ENCODE measurements at regions not wholly inside any gene's neighbourhood (a gene's known extent, or its start where the extent isn't known, plus 50 kb on each side); places are given as distances from the start of the nearest gene placed in this dataset.

DNA sequence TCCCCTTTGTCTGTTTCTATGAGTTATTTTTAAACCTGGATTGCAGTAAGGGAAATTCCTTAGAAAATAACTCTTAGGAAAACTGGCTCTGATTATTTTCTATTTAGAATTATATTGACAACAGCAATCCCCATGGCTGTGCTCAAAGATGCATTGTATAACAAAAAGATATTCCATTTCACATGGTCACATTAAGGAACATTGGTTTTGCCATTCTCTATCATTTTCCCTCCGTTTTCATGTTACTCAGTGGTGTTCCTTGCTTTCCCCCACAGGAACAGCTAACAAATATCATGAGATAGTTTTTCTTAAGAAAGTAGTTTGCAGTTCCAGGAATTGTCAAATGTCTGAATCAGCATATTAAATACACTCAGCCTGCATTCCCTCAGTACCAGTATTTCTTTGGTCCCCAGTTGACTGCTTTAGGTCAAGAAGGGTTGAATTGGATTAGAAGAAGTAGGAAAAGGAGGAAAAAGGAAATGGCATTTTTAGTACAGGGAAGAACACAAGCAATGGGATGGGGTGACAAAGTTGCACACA, 436.7 kb downstream of the TNS3 start:
- no peak for DNase-seq

DNA sequence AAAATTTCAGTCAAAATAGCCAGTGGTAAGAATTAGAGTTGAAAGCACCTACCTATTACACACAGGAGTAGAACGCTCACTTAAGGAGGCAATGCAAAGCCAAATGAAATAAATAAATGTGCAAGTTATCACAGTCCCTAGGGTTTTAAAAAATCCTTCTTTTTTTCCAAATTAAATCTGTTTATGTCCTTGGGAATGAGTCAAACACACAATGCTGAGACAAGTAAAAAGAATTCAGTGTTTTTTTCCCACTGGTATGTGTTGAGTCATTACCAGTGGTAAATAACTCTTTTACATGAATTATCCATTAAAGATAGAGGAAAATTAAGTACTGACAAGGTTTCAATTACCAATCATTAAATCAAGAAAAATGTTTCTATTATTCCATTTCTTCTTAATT, 438.6 kb downstream of the TNS3 start:
- DNase-seq = no peak

DNA sequence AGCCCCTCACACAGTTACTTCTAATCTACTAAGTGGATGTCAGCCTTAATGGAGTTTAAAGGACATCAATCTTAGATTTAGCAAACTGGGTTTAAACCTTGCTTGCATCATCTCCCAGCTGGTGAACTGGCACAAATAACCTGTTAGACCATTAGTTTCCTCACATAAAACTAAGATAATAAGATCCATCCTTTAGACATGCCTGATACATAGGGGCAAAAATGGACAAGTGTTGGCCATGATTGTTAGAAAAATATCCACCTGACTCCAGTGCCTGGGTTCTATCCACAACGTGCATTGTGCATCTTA, 439.1 kb downstream of the TNS3 start:
- DNase-seq = no peak

DNA sequence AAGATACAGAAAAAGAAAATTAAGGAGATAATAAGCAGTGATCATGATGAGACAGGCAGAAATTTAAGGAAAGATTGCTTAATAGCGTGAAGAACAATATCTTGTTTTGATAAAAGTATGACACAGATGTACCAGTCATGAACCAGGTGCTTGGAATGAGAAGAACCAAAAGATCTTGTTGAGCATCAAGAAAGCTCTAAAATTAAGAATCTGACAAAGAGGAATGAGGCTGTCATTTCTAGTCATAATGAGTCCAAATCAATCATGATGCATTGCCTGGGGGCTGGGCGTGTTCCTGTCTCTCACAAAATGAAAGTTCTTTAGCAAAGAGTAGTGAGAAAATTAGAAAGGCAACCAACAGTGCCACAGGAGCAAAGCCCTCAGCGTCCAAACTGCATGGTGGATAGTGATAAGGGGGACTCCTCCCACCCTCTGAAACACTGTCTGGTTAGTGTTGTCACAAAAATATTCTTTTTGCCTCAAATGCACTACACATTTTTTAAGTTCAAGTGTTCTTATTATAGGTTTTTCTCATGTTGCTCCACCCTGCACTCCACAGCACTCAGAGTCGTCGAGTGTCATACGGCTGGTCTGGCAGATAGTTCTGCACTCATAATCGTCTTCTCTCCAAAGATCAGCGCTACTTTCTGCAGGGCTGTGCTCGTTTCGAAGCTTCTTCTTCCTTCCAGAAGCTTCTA, 439.6 kb downstream of the TNS3 start:
- DNase-seq = no peak

DNA sequence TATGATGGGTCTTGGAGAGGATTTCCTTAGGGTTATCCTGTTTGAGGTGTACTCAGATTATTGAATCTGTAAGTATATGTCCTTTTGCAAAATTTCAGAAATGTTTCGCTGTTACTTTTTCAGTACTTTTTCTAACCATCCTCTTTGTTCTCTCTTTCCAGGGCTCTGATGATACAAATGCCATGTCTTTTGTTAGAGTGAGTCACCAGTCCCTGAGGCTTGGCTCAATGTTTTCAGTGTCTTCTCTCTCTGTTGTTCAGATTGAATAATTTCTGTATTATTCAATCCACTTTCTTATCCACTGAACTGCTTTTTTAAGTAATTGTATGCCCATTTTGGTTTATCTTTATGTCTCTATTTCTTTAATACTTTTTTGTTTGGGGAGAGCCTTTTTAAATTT, 449.4 kb downstream of the TNS3 start:
- DNase-seq = no peak

DNA sequence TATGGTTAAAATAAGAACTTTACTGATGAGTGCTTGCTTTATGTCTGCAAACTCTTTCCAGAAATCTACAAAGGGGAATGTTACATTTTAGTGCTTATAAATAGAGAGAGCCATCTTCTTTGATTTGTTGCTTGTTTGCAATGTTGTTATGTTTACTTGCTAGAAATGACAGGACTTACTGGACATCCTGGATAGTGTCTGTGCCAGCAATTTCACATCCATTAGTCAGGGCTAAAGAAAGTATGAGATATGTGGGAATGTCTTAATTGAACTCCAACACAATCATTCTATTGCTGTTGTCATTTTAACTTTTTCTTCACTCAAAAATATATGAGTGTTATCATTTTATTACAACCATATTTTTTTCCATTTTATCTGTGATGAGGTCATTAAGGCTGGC, 453.2 kb downstream of the TNS3 start:
- no peak for DNase-seq

DNA sequence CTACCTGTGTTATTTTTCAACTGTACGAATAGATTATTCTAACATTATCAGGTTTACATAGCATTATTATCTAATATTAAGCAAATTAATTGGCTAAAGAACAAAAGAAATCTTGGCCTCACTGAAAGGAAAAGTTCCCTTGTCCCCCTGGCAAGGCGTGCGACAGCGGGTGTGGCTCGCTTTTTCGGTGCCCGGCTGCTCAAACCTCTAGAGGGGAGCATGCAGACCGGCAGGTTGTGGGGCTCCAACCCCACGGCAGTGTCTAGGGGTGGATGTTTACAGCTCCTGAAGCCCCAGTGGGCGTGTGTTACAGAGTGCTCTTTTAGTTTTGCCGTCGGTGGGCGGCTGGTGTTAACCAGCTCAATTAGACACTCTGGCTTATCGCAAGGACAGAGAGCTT, 456.4 kb downstream of the TNS3 start:
- no peak for DNase-seq

DNA sequence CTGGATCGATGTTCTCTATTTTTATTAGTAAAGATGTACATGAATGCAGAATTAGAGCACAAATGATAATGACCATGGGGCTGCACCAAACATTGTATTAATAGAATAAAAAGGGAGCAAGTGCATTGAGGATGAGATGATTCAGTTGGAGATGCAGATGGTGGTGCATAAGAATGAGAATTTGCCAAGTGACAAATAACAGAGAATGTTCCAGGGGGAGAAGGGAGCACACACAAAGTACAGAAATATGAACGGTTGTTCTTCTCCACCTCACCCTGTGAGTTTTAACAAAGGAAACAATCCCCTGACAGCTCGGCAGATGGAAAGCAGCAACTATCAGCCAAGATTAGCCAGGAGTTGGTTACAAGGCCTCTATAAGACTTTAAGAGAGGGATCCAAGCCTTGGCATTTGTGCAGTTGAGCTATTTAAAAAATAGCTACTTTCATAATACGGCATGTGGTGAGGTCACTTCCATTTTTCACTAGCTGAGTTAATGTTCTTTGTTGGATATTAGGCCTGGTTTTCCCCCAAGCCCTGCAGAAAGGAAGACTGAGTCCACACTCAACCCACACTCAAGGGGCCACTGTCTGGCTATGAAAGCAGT, 462.5 kb downstream of the TNS3 start:
- DNase-seq = no peak

DNA sequence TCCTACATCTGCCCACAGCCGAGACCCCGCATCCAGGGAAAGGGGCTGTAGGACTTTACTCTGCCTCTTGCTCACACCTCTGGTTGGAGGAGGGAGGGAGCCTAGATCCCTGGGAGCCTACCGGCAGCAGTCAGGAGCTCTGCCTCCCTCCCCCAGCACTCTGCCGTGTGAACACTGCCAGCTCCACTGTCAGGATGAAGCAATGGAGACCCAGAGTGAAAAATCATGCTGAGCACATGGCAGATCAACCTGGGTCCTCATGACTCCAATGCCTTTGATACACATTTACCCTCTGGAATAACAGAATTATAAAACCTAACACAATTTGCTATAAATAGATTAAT, 477.7 kb downstream of the TNS3 start:
- no peak for DNase-seq

DNA sequence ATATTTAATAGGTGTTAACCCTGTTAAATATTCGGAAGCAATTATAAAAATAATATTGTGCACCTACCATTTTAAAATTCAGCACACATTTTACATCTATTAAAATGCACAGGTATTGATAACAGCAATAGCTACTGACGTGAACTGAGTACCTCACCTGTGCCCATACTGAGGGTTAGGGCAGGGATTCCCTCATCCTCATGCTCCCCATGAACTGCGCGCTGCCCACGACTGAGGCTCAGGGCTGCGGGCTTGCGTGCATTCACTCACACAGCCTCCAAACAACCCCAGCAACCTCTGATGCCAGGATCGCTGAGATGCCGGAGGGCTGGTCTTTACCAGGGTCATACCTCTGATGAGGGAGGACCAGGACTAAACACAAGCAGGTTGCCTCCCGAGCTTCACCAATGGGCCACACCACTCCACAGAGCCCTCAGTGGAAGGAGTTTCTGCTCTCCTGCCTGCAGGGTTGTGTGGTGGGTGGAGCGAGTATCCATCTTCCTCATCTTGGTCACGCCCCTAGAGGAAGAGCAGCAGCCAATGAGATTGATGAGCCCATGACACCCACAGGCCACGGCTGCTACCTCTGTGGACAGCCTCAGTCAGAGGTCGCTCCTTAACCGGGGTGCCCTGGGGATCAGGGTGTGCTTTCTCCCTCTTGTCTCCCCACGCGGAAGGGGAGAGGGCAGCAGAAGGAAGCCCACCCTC, 478.3 kb downstream of the TNS3 start:
- no peak for DNase-seq

DNA sequence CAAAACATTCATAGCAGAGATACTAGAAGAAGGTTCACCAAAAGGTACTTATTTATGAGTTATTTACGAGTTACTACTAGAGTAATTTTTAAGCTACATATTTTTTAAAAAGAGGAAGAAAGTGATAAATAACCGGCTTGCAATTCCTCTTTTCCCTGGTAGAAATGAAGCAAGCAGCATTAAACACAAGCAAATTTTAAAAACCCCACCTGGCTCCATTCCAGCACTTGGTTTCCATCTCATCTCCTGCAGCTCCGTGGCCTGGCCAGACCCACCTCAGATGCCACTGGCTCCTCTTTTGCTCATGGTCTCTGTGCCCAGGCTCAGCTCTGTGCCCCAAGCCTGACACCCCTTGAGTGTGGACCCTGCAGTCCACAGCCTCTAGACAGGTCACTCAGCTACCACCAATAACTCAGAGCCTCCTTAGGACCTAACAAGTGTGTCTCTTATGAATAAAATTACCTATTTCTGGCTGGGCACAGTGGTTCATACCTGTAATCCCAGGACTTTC, 479.5 kb downstream of the TNS3 start:
- no peak for DNase-seq

DNA sequence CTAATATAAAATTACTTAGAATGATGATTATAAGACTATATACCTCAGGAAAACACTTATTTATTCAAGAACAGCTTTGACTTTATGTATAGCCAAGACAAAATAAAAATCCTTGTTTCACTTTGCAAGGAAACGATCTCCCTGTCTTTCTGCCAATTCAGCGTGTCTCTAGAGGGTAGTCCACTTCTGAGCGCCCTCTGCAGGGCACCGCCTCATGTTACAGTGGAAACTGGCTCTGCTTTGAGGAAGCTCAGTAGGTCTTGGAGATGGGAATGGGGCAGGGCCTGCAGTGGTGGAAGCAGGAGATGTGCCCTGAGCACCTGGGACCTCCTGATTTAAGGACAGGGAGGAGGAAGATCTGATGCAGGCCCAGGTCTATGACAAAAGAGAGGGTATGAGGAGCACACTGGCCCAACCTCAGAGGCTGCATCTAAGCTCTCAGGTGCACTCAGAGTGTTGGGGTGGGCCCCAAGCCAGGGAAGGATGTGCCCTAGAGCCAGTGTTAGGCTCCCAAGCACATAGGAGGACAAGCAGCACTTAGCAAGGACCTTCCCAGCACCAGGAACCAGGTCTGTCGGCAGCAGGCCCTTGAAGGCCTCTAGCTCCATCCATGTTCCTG, 481.0 kb downstream of the TNS3 start:
- DNase-seq = no peak

DNA sequence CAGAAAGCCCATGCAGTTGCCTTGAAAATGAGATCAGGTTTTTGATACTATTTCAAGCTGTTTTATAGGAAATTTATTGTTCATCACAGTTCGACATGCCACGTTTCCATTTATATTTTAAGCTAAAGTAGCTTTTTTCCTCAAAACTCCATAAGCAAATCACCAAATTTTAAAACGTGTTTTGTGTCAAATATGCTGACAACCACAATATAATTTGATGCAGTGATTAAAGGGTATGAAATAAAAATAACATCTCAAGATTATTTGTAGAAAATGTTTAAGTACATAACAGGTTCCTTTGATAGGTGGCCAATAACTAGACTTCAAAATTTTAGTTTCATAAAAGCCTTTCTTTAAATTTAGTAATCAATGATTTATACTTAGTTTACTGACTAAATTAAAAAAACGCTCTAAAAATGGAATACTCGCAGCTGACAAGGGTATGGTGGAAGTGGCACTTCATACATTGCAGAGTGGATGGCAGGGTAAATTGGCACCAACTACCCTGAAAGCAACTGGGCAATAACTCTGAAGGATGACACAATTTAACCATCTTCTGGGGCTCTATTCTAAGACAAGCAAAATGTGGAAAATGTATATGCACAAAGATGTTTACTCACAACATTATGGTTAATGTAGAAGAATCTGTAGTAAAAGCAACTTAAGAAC, 481.6 kb downstream of the TNS3 start:
- no peak for DNase-seq

DNA sequence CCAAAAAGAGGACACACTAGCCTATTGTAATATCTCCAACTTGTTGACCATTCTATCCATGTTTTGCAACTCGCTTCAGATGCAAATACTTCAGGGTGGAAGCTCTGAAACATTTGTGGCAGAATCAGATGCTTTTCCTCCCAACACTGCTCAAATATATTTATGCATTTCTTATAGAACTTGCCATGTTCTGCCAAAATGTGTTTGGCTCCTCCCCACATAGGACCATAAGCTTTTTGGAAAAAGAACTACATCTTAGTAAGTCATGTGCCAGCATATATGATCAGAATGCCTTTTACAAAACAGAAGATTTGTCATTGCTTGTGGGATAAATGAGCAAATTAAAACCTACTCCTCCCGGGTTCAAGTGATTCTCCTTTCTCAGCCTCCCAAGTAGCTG, 484.5 kb downstream of the TNS3 start:
- DNase-seq = no peak

DNA sequence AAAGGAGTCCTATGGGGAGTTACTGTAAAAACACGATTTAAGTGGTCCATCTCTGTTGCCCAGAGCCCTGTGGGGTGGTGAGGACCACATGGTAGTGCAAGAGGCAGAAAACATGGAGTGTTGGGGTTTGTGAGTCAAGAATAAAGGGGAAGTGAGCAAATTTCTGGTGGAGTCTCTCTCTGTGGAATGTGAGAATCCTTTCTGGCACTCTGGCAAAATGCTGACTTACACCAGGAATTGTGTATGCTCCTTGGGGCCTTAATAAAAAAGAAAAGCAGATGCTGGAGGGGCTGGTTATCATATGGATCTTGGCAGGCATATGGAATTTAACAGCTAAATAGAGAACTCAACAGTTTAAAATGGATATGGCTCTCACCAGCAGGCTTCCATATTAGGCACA, 486.0 kb downstream of the TNS3 start:
- no peak for DNase-seq

DNA sequence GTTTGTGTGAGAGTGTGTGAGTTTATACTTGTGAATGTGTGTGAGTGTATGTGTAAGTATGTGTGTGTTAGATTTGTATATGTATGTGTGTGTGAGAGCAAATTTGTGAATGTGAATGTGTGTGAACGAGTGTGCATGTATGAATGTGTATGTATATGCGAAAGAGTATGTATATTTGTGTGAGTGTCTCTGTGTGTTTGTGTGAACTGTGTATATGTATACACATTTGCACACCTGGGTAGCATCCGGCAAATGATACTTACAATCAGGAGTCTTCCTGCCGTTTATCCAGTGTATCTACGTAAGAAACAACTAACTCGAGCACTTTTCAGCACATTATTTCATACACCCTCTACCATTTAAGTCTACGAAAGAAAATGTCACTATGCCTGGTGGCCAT, 487.4 kb downstream of the TNS3 start:
- DNase-seq = no peak

DNA sequence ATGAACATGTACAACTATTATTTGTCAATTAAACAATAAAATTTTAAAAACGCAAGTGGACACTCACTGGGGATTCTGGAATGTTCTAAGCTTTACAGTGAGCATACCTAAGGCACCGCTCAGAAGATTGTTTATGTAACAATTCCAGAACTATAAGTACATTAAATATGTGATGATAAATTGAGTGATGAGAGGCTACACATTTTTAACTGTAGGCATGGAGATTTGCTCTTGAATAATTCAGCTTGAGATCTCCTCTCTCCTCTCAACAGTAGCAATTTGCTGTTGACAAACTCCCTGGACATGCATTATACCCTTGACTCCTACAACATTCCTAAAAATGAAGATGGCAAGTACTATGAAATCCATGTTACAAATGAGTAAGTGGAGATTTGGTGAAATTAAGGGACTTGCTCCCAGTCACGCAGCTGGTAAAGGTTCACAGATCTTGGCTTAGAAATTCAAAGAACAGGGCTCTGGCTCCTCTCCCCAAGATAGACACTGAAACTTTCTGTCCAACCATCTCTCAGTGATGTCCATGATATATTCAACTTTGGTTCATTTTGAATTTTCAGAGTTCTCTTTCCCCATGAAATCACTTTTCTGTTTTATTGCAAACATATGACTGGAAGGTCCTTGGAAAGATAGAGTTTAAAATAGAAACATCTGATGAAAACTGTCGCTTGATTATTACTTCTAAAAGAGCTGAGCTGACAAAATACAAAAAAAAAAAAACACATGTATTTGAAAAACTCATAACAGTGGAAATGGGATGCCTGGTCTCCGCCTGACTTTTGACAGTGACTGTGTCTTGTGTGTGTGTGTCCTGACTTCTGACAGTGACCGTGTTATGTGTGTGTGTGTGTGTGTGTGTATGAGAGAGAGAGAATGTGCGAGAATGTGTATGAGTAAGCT, 488.3 kb downstream of the TNS3 start:
- no peak for DNase-seq

DNA sequence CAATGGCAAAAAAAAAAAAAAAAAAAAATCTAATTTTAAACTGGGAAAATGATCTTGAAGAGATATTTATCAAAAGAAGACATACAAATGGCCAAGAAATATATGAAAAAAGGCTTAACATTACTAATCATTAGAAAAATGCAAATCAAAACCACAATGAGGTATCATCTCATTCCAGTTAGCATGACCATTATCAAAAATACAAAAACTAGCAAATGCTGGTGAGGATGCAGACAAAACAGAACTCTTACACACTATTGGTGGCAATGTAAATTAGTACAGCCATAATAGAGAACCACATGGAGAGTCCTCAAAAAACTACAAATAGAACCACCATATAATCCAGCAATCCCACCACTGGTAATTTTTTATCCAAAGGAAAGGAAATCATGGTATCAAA, 489.6 kb downstream of the TNS3 start:
- DNase-seq = no peak

DNA sequence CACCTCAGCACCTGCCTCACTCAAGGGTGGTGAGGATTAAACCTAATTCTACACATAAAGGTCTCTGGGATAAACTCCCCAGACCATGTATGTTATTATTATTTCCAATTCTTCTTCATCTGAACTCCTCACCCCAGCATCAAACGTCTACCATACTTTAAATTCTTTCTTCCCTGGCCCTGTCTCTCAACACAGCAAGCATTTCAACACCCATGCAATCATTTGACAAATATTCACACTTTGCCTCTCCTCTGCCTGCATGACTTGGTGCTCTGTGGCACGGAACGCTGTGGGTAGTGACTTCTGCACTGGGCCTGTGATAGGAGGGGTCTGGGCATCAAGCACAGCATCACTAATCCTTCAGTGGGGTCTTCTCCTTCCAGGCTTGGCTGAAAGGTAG, 490.8 kb downstream of the TNS3 start:
- no peak for DNase-seq

DNA sequence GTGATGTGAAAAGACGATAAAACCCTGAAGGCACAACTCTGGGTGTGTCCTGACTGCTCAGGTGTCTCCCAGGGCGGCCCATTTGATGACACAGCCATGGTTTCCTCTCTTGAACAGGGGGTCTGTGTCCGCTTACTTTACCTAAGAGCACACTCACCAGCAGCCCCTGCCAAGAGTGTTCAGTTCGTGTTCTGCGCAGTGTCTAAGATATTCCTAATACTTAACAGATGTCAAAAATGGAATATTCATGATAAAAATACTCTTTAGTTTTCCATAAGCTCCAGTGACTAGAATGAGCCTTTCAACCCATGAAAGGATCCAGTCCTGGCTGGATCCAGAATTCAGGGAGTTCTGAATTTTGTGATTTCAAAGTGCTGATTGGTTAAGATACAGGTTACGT, 492.4 kb downstream of the TNS3 start:
- no peak for DNase-seq

DNA sequence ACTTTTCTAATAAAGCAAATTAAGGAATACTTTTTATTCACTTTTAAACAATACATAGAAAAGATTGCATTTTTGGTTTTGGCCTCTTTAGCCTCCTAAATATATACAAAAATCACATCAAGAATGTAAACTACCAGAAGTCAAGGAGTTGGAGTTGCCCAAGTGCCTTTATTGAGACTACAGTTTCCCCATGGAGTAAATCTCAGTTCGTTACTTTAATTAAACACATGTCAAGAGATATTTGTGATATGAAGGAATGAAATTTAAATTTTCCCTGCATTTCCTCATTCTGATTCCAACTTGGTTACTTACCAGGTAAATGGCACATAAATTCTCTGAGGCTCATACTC, 492.9 kb downstream of the TNS3 start:
- no peak for DNase-seq

Measured in cerebellar nuclear complex (tissue), 1 donor.